ENCODE measurements at regions not wholly inside any gene's neighbourhood (a gene's known extent, or its start where the extent isn't known, plus 50 kb on each side); places are given as distances from the start of the nearest gene placed in this dataset.

DNA sequence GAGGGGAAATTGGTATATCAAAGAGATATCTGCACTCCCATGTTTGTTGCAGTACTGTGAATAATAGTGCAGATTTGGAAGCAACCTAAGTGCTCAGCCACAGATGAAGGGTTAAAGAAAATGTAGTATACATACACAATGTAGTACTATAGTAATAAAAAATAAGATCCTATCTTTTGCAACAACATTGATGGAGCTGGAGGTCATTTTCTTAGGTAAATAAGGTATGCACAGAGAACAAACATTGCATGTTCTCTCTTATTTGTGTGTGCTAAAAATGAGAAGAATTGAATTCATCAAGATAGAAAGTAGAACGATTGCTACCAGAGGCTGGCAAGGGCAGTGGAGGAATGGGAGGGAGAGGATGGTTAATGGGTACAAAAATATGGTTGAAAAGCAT, 117.9 kb upstream of the TRAM1L1 start:
- no peak overlapping the region for H3K27ac ChIP-seq
- TF ChIP-seq, protein P1, sequence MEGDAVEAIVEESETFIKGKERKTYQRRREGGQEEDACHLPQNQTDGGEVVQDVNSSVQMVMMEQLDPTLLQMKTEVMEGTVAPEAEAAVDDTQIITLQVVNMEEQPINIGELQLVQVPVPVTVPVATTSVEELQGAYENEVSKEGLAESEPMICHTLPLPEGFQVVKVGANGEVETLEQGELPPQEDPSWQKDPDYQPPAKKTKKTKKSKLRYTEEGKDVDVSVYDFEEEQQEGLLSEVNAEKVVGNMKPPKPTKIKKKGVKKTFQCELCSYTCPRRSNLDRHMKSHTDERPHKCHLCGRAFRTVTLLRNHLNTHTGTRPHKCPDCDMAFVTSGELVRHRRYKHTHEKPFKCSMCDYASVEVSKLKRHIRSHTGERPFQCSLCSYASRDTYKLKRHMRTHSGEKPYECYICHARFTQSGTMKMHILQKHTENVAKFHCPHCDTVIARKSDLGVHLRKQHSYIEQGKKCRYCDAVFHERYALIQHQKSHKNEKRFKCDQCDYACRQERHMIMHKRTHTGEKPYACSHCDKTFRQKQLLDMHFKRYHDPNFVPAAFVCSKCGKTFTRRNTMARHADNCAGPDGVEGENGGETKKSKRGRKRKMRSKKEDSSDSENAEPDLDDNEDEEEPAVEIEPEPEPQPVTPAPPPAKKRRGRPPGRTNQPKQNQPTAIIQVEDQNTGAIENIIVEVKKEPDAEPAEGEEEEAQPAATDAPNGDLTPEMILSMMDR (conservative IDR thresholded peaks at IDR 0.05): no peak

DNA sequence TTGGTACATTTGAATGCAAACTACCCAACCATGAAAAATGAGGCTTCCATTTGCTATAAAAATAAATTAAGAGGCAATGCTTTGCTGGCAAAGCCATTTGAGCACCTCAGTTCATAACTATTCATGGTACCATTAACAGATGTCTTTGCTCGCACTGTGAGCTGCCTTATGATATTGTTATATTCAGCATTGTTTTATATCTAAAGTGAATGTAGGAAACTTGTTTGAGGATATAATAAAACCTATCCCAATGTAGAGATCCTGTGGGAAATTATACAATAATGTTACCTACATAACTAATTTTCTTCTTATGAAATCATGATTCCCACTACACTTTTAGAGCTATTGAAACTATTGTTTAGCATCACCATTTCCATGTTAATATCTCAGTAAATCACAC, 125.2 kb upstream of the TRAM1L1 start:
- TF ChIP-seq, protein P1 (conservative IDR thresholded peaks at IDR 0.05): no peak
- no peak overlapping the region for H3K27ac ChIP-seq

DNA sequence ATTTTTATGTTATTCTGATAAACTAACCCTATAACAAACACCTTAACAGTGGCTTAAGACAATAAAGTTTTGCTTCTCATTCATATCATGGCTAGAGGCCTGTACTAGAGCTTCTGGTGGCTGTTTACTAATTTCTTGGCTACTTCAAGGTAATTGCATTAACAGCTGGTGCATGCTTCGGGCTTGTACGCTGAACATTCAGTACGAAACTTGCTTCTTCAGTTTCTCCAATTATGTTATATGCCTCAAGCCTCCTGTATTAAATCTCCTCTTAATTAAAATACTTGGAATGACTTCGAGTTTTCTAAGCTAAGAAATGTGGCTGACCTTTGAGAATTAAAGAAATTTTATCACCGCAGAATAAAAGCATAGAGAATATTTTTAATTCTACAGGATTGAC, 138.9 kb upstream of the TRAM1L1 start:
- TF ChIP-seq, protein P1 (conservative IDR thresholded peaks at IDR 0.05): no peak
- H3K27ac ChIP-seq: no peak overlapping the region

DNA sequence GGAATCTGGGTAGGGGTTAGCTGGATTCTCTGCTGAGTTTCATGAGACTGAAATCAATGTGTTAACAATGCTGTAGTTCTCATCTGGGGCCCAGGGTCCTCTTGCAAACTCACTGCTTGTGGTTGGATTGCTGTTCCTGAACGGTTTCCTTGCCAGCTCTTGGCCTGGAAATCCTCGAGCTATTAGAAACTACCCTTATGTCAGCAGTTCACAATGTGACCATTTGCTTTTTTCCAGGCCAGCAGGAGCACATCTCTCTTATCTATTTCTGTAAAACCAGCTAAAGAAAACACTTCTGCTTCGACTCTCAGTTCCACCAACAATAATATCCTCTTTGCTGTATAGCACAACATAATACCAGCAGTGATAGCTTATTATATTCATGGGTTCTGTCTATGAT, 140.1 kb upstream of the TRAM1L1 start:
- TF ChIP-seq, protein P1 (conservative IDR thresholded peaks at IDR 0.05): no peak
- H3K27ac ChIP-seq: no peak overlapping the region

DNA sequence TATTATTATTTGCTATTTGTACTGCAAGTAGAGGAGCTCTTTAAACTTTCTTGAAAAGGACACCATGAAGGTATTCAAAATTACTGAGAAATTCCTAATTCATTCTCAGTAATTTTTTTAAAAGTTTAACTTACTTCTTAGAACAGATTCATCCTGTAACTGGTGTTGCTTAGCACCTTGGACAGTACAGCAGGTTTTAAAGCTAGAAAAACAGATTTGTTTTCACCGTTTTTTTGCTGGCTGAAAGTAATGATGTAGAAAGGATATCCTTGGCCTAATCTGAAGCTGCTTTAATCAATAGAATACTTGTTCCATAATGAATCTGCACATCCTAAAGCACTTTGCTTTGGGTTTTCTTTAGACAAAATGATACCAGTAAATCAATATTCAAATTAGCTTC, 142.5 kb upstream of the TRAM1L1 start:
- TF ChIP-seq, protein P1 (conservative IDR thresholded peaks at IDR 0.05): no peak
- H3K27ac ChIP-seq: no peak overlapping the region

DNA sequence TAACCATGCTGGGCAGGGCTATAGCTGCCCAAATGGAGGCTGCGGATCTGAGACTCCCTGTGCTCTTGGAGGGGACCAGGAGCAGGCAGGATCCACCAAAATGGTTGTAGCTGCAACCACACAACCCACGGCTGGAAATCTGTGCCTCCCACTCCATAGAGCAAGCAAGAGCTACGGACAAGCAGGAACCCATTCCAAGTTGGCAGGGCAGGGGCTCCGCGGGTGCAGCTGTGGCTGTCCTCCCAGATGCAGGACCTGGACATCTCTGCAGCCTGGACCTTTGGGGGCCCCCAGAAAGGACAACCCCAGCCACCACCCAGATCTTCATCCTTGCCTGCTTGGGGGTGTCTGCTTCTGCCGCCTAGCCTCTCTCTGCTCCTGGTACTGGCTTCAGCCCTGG, 154.1 kb upstream of the TRAM1L1 start:
- TF ChIP-seq, protein P1 (conservative IDR thresholded peaks at IDR 0.05): no peak
- H3K27ac ChIP-seq: no peak overlapping the region

DNA sequence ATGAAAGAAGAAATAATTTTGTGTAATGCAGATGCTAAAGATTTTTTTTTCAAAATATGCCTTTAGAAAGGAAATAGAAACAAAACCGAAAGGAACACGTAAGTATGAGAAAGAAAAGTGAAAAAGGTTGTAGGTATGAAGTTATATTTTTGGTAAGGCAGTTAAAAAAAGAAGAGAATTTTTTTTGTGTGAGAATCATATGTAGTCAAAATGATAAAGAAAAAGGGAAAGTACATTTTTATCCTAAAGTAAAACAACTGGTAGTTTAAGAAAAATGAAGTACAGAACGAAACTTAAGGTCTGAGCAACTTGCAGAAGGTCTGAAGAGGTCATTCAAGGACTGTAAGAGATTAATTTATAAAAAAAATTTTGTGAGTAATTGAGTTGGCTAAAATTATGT, 164.0 kb upstream of the TRAM1L1 start:
- TF ChIP-seq, protein P1 (conservative IDR thresholded peaks at IDR 0.05): no peak
- no peak overlapping the region for H3K27ac ChIP-seq

DNA sequence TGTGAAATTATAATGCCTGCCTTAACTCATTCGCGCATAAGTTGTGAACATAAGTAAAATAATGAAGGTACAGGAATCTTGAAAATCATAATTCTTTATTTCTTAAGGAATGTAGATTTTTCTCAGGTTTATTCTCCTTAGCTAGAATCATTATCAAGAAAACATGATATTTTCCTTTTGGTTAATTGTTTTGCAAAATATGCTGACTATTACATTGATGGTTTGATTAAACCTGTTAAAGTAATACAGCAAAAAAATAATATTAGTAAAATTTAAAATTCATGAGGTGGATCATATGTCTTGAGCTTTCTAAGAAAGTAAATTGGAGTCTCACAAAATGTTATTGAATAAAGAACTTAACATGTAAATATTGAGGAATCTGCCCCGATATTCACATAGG, 178.7 kb upstream of the TRAM1L1 start:
- TF ChIP-seq, protein P1 (conservative IDR thresholded peaks at IDR 0.05): no peak

More for the DNA sequence above, 178.7 kb upstream of the TRAM1L1 start:
- H3K27ac ChIP-seq: no peak overlapping the region
